ENCODE measurements at regions not wholly inside any gene's neighbourhood (a gene's known extent, or its start where the extent isn't known, plus 50 kb on each side); places are given as distances from the start of the nearest gene placed in this dataset.

GRCh38 chr7:41612798-41613197, 90.1 kb downstream of the INHBA start:
- TF ChIP-seq POLR2A (IDR thresholded peaks at IDR 0.05) (no peak), CTCF (IDR thresholded peaks at IDR 0.05) (no peak)
